ENCODE measurements at regions not wholly inside any gene's neighbourhood (a gene's known extent, or its start where the extent isn't known, plus 50 kb on each side); places are given as distances from the start of the nearest gene placed in this dataset.

GRCh38 chr3:169029674-169030285 lies 633.7 kb downstream of the MECOM start (continued):
- TF ChIP-seq, protein P1, sequence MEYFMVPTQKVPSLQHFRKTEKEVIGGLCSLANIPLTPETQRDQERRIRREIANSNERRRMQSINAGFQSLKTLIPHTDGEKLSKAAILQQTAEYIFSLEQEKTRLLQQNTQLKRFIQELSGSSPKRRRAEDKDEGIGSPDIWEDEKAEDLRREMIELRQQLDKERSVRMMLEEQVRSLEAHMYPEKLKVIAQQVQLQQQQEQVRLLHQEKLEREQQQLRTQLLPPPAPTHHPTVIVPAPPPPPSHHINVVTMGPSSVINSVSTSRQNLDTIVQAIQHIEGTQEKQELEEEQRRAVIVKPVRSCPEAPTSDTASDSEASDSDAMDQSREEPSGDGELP (IDR thresholded peaks at IDR 0.05; ENCODE audit: borderline replicate concordance, low read depth): no peak
- no peak for TF ChIP-seq PAX8 (CRISPR knock-in tag; IDR thresholded peaks at IDR 0.05; ENCODE audit: borderline replicate concordance)
- TF ChIP-seq, protein P2, sequence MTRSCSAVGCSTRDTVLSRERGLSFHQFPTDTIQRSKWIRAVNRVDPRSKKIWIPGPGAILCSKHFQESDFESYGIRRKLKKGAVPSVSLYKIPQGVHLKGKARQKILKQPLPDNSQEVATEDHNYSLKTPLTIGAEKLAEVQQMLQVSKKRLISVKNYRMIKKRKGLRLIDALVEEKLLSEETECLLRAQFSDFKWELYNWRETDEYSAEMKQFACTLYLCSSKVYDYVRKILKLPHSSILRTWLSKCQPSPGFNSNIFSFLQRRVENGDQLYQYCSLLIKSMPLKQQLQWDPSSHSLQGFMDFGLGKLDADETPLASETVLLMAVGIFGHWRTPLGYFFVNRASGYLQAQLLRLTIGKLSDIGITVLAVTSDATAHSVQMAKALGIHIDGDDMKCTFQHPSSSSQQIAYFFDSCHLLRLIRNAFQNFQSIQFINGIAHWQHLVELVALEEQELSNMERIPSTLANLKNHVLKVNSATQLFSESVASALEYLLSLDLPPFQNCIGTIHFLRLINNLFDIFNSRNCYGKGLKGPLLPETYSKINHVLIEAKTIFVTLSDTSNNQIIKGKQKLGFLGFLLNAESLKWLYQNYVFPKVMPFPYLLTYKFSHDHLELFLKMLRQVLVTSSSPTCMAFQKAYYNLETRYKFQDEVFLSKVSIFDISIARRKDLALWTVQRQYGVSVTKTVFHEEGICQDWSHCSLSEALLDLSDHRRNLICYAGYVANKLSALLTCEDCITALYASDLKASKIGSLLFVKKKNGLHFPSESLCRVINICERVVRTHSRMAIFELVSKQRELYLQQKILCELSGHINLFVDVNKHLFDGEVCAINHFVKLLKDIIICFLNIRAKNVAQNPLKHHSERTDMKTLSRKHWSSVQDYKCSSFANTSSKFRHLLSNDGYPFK (CRISPR knock-in tag; IDR thresholded peaks at IDR 0.05; ENCODE audit: borderline replicate concordance): no peak

- no peak overlapping the region for H3K9ac ChIP-seq (ENCODE audit: insufficient read depth, low read depth, low read length)
- no peaks in the 10 kb centered on the region for H3K79me2 ChIP-seq (ENCODE audit: insufficient read depth, low read length)
- 34% methylated on average over 5 of the region's 5 CpGs for WGBS (ENCODE audit: low lambda C conversion rate)
- no peaks in the 10 kb centered on the region for H3K4me1 ChIP-seq (ENCODE audit: insufficient read depth, low read length)
- H3K36me3 ChIP-seq (replicated peaks in 1 of 2; ENCODE audit: control insufficient read depth in 1 of 2, insufficient read depth in 2 of 2, low read length in 2 of 2): no peaks in the 10 kb centered on the region
- no TSS peak for BruUV-seq (replicated peaks)
- H3K27ac ChIP-seq (ENCODE audit: extremely low read length, insufficient read depth, low read length): no peak overlapping the region
- CTCF ChIA-PET (ENCODE audit: low intra/inter-chr PET ratio, low total read pairs): no interaction called here
- no peak overlapping the region for H2AFZ ChIP-seq (ENCODE audit: low read length)
- intact Hi-C loops (cut with micrococcal nuclease; ENCODE audit: unreplicated experiment) (no loop called here), in situ Hi-C loops (cut with HindIII; ENCODE audit: extremely low pct_ligation_motif_present, low pct_unique_long_range_greater_than_20kb) (no loop called here)
- POLR2A ChIA-PET: no interaction called here
- DNase-seq (ENCODE audit: low spot score) (no peak), FAIRE-seq (no peak), ATAC-seq (no peak)
- H3K27me3 ChIP-seq (ENCODE audit: control insufficient read depth in 1 of 2, insufficient read depth in 2 of 2, low read length in 2 of 2): no peaks in the 10 kb centered on the region
- H4K20me1 ChIP-seq (ENCODE audit: insufficient read depth, low read length): no peaks in the 10 kb centered on the region
- H3K4me3 ChIP-seq (replicated peaks in 1 of 3; ENCODE audit: insufficient read depth in 1 of 3, low read depth in 2 of 3, low read length in 3 of 3): no peak overlapping the region
- H3K4me2 ChIP-seq (ENCODE audit: low read depth, low read length): no peak overlapping the region
- no peaks in the 10 kb centered on the region for H3K9me3 ChIP-seq (ENCODE audit: low read length)
- TF ChIP-seq KDM5A (IDR thresholded peaks at IDR 0.05; ENCODE audit: borderline replicate concordance, low read length) (no peak), ZBTB14 (CRISPR knock-in tag; IDR thresholded peaks at IDR 0.05) (no peak), HMGA1 (CRISPR knock-in tag; conservative IDR thresholded peaks at IDR 0.05) (no peak), HIVEP1 (CRISPR knock-in tag; IDR thresholded peaks at IDR 0.05) (no peak), ZNF354B (CRISPR knock-in tag; IDR thresholded peaks at IDR 0.05) (no peak), ZEB1 (IDR thresholded peaks at IDR 0.05; ENCODE audit: insufficient replicate concordance, low read depth) (no peak), LCORL (IDR thresholded peaks at IDR 0.05) (no peak), LCORL (CRISPR knock-in tag; IDR thresholded peaks at IDR 0.05) (no peak), ZNF674 (CRISPR knock-in tag; IDR thresholded peaks at IDR 0.05; ENCODE audit: low read depth) (no peak), MED13 (CRISPR knock-in tag; IDR thresholded peaks at IDR 0.05) (no peak), ZNF12 (CRISPR knock-in tag; IDR thresholded peaks at IDR 0.05) (no peak), NR2C2 (CRISPR knock-in tag; IDR thresholded peaks at IDR 0.05; ENCODE audit: borderline replicate concordance) (no peak), RBM22 (optimal IDR thresholded peaks at IDR 0.05; ENCODE audit: low read length) (no peak), ELF1 (CRISPR knock-in tag; IDR thresholded peaks at IDR 0.05) (no peak), NCOA5 (CRISPR knock-in tag; IDR thresholded peaks at IDR 0.05) (no peak)
- TF ChIP-seq, protein P3, sequence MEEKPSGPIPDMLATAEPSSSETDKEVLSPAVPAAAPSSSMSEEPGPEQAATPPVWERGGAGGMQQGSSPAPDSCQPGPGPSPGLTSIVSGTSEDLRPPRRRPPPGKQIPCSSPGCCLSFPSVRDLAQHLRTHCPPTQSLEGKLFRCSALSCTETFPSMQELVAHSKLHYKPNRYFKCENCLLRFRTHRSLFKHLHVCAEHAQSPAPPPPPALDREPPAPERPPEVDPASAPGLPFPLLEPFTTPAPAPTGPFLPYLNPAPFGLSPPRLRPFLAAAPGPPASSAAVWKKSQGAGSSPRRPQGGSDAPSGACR (CRISPR knock-in tag; IDR thresholded peaks at IDR 0.05): no peak
Observed at GRCh38 chr3:169028716-169029115, 634.8 kb downstream of the MECOM start.
